ENCODE measurements at regions not wholly inside any gene's neighbourhood (a gene's known extent, or its start where the extent isn't known, plus 50 kb on each side); places are given as distances from the start of the nearest gene placed in this dataset.

- TF ChIP-seq CTCF (IDR thresholded peaks at IDR 0.05): no peak
- TF ChIP-seq POLR2A (IDR thresholded peaks at IDR 0.05): no peak
These were observed 91.9 kb downstream of the FOXA2 start for GRCh38 chr20:22492497-22492896.
